Fibroblast of skin of abdomen (primary cell): ENCODE measurements at regions not wholly inside any gene's neighbourhood (a gene's known extent, or its start where the extent isn't known, plus 50 kb on each side); places are given as distances from the start of the nearest gene placed in this dataset.
"Not testable (repeated sequence)": the region's sequence is repeated elsewhere in the genome, so short reads cannot be mapped to it uniquely, and the experiment has no call there.

Experiments used
- DNase-seq: peaks from one replicate; pipeline ENCODE4 v3.0.0-alpha.2; 2013

GRCh38 chr3:4897765-4898453 is 81.3 kb upstream of the BHLHE40 start:
- peak; percentile 47 for DNase-seq

- peak; percentile 8 for DNase-seq
Measured at GRCh38 chr3:4898454-4899313, 80.6 kb upstream of the BHLHE40 start.

- no peak for DNase-seq
Measured at GRCh38 chr3:4899710-4900109, 79.5 kb upstream of the BHLHE40 start.

GRCh38 chr3:4900298-4900697 is 78.9 kb upstream of the BHLHE40 start:
- DNase-seq: no peak

DNA sequence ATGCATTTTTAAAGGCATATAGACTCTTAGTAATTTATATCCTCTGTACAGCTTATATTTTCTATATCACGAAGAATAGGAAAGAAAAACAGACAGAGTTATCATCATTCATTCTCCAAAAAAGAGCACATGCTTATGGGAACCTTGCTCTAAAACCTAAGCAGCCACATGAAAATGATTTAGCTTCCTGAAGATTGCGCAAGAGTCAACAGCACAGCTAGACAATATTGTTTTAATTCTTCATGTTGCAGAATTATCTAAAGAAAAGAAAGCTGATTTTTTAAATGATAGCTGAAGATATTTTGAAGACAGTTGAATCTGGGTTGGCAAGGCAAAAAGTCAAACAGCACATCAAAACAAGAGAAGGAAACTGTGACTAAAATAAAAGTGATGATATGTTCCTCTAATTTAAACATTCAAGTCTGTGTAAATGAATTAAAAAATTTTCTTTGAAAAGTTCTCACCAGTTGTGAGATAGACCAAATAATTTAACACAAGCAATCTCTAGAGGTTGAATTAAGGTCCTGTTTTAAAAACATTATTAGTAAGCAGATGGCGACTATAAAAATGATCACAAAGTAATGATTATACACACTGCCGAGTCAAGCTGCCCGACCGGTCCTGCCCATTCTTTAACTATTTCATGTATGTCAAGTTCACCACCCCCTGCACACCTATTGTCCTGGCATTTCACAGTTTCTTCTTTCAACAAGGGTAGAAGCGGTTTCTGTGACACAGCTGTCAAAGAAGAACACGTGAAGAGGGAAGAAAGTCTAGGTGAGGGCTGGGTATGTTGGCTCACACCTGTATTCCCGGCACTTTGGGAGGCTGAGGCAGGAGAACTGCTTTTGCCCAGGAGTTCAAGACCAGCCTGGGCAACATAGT is 74.2 kb upstream of the BHLHE40 start:
- DNase-seq: peak; percentile 33

GRCh38 chr3:4906107-4906621 is 73.1 kb upstream of the BHLHE40 start:
- DNase-seq: peak; percentile 74

- DNase-seq: no peak
Measured at GRCh38 chr3:4907050-4907449, 72.2 kb upstream of the BHLHE40 start.

GRCh38 chr3:4907643-4908432 is 71.4 kb upstream of the BHLHE40 start:
- DNase-seq: no peak

DNA sequence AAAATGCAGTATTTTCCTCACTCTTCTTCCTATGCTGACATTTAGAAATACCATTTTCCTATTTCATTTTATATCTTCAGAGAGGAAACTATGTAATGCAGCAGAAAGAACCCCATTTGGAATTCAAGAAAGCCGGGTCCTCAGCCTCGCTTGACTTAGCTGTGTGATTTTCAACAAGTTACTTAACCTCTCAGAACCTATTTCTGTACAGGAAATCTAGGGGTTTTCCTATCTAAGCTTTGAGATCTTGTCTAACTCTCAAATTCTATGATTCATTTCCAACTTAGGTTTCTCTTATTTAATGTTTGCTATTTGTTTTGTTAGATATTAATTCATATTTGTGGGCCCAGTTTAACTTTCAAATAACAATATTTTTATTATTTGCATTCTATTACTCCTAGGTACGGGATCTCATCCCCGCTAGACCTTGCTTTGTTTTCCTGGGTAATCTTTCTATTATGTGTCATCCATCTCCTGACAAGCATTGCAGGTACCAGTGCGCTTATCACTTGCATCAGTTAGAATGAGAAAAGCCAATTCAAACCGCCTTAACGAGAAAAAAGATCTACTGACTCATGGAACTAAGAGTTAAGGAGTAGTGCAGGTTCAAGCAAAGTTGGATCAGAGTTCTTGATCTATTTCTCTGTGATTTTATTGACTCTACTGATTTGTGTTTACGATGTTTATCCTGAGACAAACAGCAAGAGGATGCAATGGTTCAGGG is 70.6 kb upstream of the BHLHE40 start:
- no peak for DNase-seq

DNA sequence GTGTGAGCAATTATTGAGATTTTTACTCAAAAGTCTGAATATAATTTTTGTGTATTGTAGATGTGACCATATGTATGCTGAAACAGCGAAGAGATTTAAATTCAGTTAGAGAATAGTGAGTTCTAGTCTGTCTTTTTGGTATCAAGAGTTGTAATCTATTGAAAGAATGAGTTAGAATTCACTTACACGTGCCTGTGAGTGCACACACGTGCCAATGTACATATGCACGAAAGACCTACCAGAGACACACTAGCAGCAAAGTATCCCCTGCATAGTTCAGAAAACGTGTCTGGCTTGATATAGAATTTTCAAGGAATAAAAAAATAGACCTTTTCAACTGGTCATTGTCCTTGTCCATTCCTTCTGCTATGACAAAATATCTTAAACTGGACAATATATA is 64.8 kb upstream of the BHLHE40 start:
- DNase-seq: no peak

GRCh38 chr3:4921589-4921988 is 57.6 kb upstream of the BHLHE40 start:
- not testable (repeated sequence) for DNase-seq

DNA sequence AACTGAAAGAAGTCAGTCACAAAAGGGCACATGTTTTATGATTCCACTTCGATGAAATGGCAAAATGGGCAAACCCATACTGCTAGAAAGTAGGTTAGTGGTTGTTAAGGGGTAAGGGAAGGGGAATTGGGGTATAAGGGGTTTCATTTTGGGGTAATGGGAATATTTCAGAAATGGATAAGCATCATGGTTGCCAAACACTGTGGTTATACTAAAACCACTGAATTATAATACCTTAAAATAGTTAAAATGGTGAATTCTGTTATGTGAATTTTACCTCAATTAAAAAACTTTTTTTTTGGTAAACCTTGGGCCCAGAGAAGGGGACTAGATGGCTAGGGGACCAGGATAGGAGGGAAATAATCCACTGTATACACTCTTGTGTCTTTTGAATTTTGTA is 52.3 kb upstream of the BHLHE40 start:
- DNase-seq: no peak

- no peak for DNase-seq
Measured at GRCh38 chr3:4928277-4928789, 50.9 kb upstream of the BHLHE40 start.
